NCI-H2227 (cell line): ENCODE measurements at regions not wholly inside any gene's neighbourhood (a gene's known extent, or its start where the extent isn't known, plus 50 kb on each side); places are given as distances from the start of the nearest gene placed in this dataset.
"Not testable (repeated sequence)": the region's sequence is repeated elsewhere in the genome, so short reads cannot be mapped to it uniquely, and the experiment has no call there.

ENCODE experiments used
- DNase-seq: peaks from one replicate; lab custom pipeline; 2025; ENCODE audit not compliant: unreplicated experiment; lab: John Stamatoyannopoulos, UW

DNA sequence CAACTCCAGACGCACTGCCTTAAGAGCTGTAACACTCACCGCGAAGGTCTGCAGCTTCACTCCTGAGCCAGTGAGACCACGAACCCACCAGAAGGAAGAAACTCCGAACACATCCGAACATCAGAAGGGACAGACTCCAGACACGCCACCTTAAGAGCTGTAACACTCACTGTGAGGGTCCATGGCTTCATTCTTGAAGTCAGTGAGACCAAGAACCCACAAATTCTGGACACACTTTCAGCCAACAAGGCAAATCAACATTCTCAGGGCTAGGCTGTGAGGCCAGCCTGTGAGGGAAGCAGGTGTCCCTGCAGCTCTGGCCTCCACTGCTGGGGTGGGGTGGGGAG lies 275.3 kb downstream of the ADGRD1 start:
- DNase-seq: not testable (repeated sequence)

- DNase-seq: peak; percentile 51
Observed at GRCh38 chr12:131229426-131230339, 276.0 kb downstream of the ADGRD1 start.

DNA sequence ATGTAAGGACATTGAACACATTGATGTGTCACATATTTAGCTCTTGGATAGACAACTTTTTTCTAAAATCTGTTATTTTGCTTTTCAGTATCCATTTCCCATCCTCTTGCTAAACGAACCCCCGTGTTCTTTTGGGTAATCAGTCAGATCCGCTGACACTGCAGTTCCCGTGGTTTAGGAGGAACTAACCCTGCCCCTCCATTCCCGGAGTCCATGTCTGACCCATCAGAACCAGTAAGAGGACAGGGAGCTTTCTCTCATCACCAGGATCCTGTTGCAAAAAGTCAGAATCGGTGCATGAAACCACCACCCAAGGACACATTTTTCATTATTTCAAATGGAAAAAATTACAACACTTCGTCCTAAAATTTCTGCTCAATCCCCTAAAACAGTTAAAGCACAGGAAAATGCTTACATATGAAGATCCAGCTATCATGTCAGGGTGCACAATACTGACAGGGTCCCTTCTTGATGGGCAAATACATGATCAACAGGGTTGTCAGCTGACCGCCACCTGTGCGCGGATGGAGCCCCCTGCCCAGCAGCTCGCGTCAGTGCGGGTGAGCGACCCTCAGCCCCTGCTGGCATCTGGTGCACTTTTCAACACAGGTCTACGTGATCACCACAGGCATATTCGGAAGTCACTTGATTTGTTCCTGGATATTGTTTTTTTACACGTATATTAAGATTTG lies 276.8 kb downstream of the ADGRD1 start:
- no peak for DNase-seq

- no peak for DNase-seq
Observed at GRCh38 chr12:131231032-131231980, 277.6 kb downstream of the ADGRD1 start.

GRCh38 chr12:131232036-131232435 lies 278.3 kb downstream of the ADGRD1 start:
- DNase-seq: no peak

DNA sequence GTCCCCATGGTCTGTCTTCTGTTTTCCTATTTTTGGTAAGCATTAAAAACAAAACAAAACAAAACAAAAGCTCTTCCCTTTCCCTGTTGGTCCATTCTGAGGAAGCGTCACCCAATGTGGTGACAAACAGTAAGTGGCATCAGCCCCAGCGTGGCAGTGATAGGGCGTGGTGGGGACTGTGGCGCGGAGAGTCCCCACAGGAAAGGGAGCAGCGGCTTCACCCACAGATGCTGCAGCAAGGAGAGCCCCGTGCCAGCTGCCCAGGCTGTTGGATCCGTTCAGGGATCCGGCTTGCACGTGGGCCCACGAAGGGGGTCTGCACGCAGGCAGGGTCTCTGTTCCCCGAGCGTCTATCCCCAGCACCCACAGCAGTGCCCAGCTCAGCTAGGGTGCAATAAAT lies 279.2 kb downstream of the ADGRD1 start:
- DNase-seq: not testable (repeated sequence)

GRCh38 chr12:131233850-131234789 lies 280.4 kb downstream of the ADGRD1 start:
- not testable (repeated sequence) for DNase-seq

- DNase-seq: not testable (repeated sequence)
Observed at GRCh38 chr12:131234841-131235271, 281.1 kb downstream of the ADGRD1 start.

DNA sequence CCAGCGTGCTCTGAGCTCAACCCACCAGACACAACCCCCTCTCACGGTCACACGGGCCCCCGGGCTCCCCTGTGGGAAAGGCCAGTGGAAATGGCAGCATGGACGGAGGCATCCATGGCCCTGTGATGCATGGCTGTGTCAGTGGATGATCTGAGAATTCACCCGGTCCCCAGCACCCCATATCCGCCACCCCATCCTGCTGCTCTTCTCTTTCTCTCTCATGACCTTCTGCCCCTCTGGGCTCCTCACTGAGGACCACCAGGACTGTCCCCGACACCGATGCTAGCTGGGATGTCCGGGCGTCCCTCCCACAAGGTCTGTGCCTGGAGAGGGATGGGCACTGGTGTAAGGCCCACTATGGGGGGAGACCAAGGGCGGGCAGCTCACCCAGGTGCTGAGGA lies 282.2 kb downstream of the ADGRD1 start:
- DNase-seq: no peak

DNA sequence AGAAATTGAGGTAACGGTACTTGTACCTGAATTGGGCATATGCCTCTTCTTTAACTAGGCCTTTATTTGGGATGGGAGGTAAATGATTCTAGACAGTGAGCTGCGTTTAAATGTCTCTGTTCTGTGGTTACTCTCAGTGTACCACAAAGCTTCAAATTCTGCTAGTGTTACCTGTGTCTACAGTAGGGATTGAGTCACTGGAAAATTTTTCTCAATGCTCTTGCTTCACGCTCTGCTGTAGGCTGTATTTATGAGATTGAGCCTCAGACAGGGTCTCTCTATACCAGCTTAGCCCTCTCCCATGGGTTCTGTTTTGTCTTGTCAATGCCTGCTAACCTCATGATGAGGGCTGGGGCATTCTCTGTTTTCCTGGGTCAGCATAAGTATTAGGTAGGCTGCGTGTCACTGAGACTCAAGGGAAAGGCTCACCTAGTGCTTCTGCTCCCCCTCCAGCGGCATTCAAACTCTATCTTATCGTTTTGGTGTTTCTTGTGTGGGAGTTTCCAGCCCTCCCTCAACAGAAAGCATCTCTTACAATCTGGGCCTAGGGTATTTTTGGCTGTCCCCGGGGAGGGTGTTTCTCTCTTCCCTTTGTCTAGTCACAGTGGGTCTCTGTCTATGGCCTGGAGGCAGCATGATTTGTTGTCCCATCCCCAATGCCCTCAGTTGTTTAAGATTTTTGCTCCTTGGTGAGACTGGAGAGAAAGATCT lies 285.8 kb downstream of the ADGRD1 start:
- DNase-seq: no peak

- no peak for DNase-seq
Observed at GRCh38 chr12:131241517-131241916, 287.8 kb downstream of the ADGRD1 start.

- DNase-seq: peak; percentile 61
Observed at GRCh38 chr12:131242741-131243496, 289.2 kb downstream of the ADGRD1 start.

- DNase-seq: not testable (repeated sequence)
Observed at GRCh38 chr12:131244157-131244688, 290.5 kb downstream of the ADGRD1 start.

DNA sequence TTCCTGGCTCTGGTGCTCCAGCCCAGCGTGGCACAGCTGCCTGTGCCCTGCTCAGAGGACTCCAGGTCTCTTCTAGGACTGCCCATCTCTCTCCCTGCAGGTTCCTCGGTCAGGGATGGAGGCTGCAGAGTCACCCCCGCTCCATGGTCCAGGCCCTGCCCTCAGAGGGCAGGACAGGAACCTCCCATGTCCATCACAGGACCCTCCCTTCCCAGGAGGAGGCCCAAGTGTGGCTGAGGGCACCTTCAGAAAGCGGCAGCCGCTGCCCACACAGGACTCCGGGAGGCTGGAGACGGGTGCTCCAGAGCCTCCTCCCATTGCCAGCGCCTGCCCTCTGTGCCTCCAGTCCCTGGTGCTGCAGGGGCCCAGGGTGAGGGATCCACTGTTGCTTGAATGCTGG lies 291.5 kb downstream of the ADGRD1 start:
- not testable (repeated sequence) for DNase-seq

DNA sequence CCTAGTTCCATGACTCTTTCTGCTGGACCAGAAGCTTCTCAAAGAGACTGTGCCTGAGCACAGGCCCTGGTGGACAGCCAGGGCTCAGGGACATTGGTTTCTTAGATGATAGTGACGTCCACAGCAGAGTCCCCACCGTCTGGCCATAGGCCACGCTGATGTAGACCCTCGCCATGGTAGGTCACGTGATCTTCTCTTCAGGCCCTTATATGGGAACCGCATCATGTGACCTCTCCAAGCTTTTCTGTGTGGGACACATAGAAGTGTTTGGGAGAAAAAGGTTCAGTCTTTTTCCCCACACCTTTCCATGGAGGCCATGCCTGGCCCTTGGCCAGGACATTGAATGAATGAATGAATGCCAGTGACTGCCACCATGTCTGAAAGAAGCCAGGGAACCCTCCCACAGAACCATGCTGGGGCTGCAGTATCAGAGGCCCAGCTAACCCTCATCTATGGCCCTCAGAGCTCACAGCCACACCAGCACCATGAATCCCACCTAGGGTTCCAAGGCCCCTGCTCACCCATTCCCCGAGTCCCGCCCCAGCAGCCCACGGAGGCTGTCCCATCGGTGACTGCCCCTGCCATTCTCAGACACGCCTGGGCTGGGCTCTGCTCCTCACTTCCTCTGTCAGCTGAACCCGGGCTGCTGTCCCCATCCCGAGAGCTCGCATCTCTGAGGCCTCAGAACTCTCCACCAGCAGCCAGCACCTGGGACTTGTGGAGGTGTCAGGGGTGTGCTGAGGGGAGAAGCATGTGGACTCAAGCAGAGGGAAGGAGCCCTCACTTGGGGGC lies 292.1 kb downstream of the ADGRD1 start:
- no peak for DNase-seq

GRCh38 chr12:131247026-131247725 lies 293.5 kb downstream of the ADGRD1 start:
- not testable (repeated sequence) for DNase-seq

GRCh38 chr12:131247875-131248274 lies 294.2 kb downstream of the ADGRD1 start:
- DNase-seq: not testable (repeated sequence)
